ENCODE measurements at regions not wholly inside any gene's neighbourhood (a gene's known extent, or its start where the extent isn't known, plus 50 kb on each side); places are given as distances from the start of the nearest gene placed in this dataset.

GRCh38 chr19:5265260-5265659, 75.4 kb downstream of the PTPRS start:
- H3K4me2 ChIP-seq (ENCODE audit: insufficient read depth in 1 of 2, low read depth in 2 of 2, low read length in 2 of 2): no peak overlapping the region
- CTCF ChIA-PET (ENCODE audit: partially characterized antibody): interaction anchor here (1.2 to 1.8 kb wide), 2 partner anchors 9 to 11 kb away, joined by 3 to 4 read pairs; no protein-coding TSS in a partner anchor
- DNase-seq (ENCODE audit: low read depth in 1 of 2, low spot score in 2 of 2) (no peak), FAIRE-seq (no peak)
- H3K23me2 ChIP-seq (ENCODE audit: low read depth, low read length): no peaks in the 10 kb centered on the region
- H3K27ac ChIP-seq (ENCODE audit: low read depth, low read length): no peak overlapping the region
- no peak overlapping the region for H2BK120ac ChIP-seq (replicated peaks; ENCODE audit: low read depth, low read length)
- no peaks in the 10 kb centered on the region for H3K27me3 ChIP-seq (replicated peaks in 1 of 4; ENCODE audit: control insufficient read depth in 3 of 4, extremely low read depth in 1 of 4, insufficient read depth in 3 of 4, low read length in 3 of 4)
- no peak overlapping the region for H3K4ac ChIP-seq (replicated peaks; ENCODE audit: insufficient read length, low read depth, low read length)
- no peak overlapping the region for H3K9ac ChIP-seq (replicated peaks in 1 of 4; ENCODE audit: extremely low read depth in 1 of 4, low read depth in 3 of 4, low read length in 3 of 4)
- no peak overlapping the region for H3K56ac ChIP-seq (replicated peaks; ENCODE audit: insufficient read length, low read depth, low read length)
- peaks cover 4 to 41% (median 15%) of the 10 kb centered on the region in 4 experiments; a peak in 7 of 8 replicates for H3K36me3 ChIP-seq (ENCODE audit: control insufficient read depth in 2 of 4, insufficient read depth in 4 of 4, low read length in 3 of 4)
- no peak overlapping the region for H3K14ac ChIP-seq (ENCODE audit: insufficient read length)
- no peaks in the 10 kb centered on the region; a peak in 1 of 7 replicates for H3K4me1 ChIP-seq (replicated peaks in 1 of 4; ENCODE audit: control insufficient read depth in 3 of 4, insufficient read depth in 4 of 4, low read length in 3 of 4)
- no peak overlapping the region for H2BK5ac ChIP-seq (ENCODE audit: low read depth, low read length)
- H2AK5ac ChIP-seq (ENCODE audit: low read depth, low read length): no peak overlapping the region
- no peak overlapping the region for H4K91ac ChIP-seq (replicated peaks; ENCODE audit: insufficient read length, low read length)
- H3K9me3 ChIP-seq (ENCODE audit: insufficient read depth in 2 of 2, low read depth in 1 of 2, low read length in 1 of 2): no peaks in the 10 kb centered on the region
- H2BK12ac ChIP-seq (ENCODE audit: low read depth, low read length): no peak overlapping the region
- H4K5ac ChIP-seq (ENCODE audit: insufficient read length, low read depth, low read length): no peak overlapping the region
- H3K23ac ChIP-seq (ENCODE audit: insufficient read length): no peak overlapping the region
- 82% methylated on average over 9 of the region's 9 CpGs; no CpG with 5 or more reads in 1 of the 2 experiments for WGBS, 2 experiments (ENCODE audit: extremely low coverage in 1 of 2, insufficient coverage in 1 of 2, insufficient read length in 1 of 2, insufficient replicate concordance in 2 of 2, low coverage in 1 of 2, low lambda C conversion rate in 2 of 2, missing lambda C conversion rate in 1 of 2)
- no peaks in the 10 kb centered on the region; the same call in 1 of the 2 replicates for H3K79me1 ChIP-seq (ENCODE audit: low read depth, low read length)
- no peak overlapping the region for H4K8ac ChIP-seq (ENCODE audit: extremely low read depth, insufficient read depth, low read length)
- H2BK15ac ChIP-seq (ENCODE audit: low read length): no peak overlapping the region
- H3K79me2 ChIP-seq (ENCODE audit: control insufficient read depth in 1 of 2, insufficient read depth in 2 of 2, low read length in 2 of 2): no peaks in the 10 kb centered on the region
- POLR2A ChIA-PET (ENCODE audit: partially characterized antibody): interaction anchor here (3.6 kb wide), 1 partner anchor 13 kb away, joined by 12 read pairs; no protein-coding TSS in a partner anchor
- no peak overlapping the region for H2BK20ac ChIP-seq (ENCODE audit: low read length)
- peaks cover 0 to 10% of the 10 kb centered on the region in 2 experiments for H4K20me1 ChIP-seq (replicated peaks in 1 of 2; ENCODE audit: control insufficient read depth in 1 of 2, insufficient read depth in 2 of 2, low read length in 2 of 2)
- no peak for TF ChIP-seq SAP30 (IDR thresholded peaks at IDR 0.05; ENCODE audit: insufficient read depth, insufficient replicate concordance, low read length)
- no peak for TF ChIP-seq CHD1 (IDR thresholded peaks at IDR 0.05; ENCODE audit: low read depth, low read length)
- no peak for TF ChIP-seq CHD2 (IDR thresholded peaks at IDR 0.05; ENCODE audit: low read length)
- TF ChIP-seq MAFK (IDR thresholded peaks at IDR 0.05; ENCODE audit: low read depth, low read length): no peak
- TF ChIP-seq TBP (IDR thresholded peaks at IDR 0.05; ENCODE audit: low read depth, low read length): no peak
- TF ChIP-seq TAF1 (IDR thresholded peaks at IDR 0.05; ENCODE audit: low read depth, low read length): no peak
- no peak for TF ChIP-seq BCL11A (IDR thresholded peaks at IDR 0.05; ENCODE audit: low read depth in 2 of 2, low read length in 2 of 2)
- no peak overlapping the region for H3K4me3 ChIP-seq (ENCODE audit: extremely low read depth in 1 of 4, insufficient read depth in 2 of 4, low read depth in 3 of 4, low read length in 4 of 4)
- no peak overlapping the region for H3K18ac ChIP-seq (ENCODE audit: extremely low read depth, low read length)
- H2AFZ ChIP-seq (ENCODE audit: low read length): no peak overlapping the region

Data from H1 (cell line).